ENCODE measurements at regions not wholly inside any gene's neighbourhood (a gene's known extent, or its start where the extent isn't known, plus 50 kb on each side); places are given as distances from the start of the nearest gene placed in this dataset.

DNA sequence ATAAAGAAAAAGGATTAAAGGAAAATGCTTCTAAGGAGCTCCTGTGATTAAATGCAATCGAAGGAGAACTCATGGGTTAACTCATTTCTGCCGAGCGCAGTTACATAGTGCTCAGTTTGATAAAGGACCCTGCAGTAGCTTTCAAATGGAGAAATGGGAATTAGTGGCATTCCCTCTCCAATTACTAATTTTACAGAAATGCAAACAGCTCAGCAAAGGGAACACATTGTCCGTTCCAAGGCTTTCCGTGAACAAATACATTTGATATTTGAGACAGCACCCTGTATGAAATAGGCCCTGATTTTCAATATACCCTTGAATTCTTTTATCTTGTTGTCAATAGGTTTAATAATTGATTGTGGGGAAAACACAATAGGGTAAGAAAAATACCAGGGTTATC, 375.9 kb upstream of the TSHZ2 start:
- Mint-ChIP-seq H3K4me1 (ENCODE audit: low read depth) (peaks cover 12% of the 10 kb centered on the region), H3K27ac (no peak overlapping the region), H3K9me3 (ENCODE audit: low read depth) (peaks cover 12% of the 10 kb centered on the region), H3K4me3 (ENCODE audit: low read depth) (no peak overlapping the region), H3K36me3 (ENCODE audit: insufficient read depth) (peaks cover 3% of the 10 kb centered on the region), H3K27me3 (peaks cover 6% of the 10 kb centered on the region)
- DNase-seq (ENCODE audit: low spot score, unreplicated experiment), result no peak
- TF ChIP-seq, protein P1, sequence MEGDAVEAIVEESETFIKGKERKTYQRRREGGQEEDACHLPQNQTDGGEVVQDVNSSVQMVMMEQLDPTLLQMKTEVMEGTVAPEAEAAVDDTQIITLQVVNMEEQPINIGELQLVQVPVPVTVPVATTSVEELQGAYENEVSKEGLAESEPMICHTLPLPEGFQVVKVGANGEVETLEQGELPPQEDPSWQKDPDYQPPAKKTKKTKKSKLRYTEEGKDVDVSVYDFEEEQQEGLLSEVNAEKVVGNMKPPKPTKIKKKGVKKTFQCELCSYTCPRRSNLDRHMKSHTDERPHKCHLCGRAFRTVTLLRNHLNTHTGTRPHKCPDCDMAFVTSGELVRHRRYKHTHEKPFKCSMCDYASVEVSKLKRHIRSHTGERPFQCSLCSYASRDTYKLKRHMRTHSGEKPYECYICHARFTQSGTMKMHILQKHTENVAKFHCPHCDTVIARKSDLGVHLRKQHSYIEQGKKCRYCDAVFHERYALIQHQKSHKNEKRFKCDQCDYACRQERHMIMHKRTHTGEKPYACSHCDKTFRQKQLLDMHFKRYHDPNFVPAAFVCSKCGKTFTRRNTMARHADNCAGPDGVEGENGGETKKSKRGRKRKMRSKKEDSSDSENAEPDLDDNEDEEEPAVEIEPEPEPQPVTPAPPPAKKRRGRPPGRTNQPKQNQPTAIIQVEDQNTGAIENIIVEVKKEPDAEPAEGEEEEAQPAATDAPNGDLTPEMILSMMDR (IDR thresholded peaks at IDR 0.05; ENCODE audit: unreplicated experiment), result no peak

DNA sequence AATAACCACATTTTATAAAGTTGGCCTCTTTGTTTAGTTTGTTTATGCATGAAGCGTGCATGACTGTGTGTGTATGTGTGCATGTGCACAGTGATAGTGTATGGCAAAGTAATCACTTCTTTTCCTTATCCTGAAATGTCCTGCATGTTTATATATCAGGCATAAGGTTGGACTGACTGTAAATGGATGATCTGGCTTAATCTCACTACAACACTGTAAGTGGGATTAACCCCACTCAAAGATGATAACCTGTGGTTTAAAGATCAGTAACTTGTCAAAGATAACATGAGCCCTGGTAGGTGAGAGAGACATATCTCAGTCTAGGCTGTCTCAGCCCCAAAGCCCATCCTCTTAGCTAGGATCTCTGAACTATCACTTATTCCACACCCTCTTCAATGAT, 376.6 kb upstream of the TSHZ2 start:
- Mint-ChIP-seq H3K27me3 (peaks cover 4% of the 10 kb centered on the region), H3K36me3 (ENCODE audit: insufficient read depth) (peaks cover under 1% of the 10 kb centered on the region), H3K4me3 (ENCODE audit: low read depth) (no peak overlapping the region), H3K27ac (no peak overlapping the region), H3K9me3 (ENCODE audit: low read depth) (peaks cover 9% of the 10 kb centered on the region), H3K4me1 (ENCODE audit: low read depth) (peaks cover 12% of the 10 kb centered on the region)
- no peak for DNase-seq (ENCODE audit: low spot score, unreplicated experiment)
- TF ChIP-seq, protein P1 (IDR thresholded peaks at IDR 0.05; ENCODE audit: unreplicated experiment), result no peak

DNA sequence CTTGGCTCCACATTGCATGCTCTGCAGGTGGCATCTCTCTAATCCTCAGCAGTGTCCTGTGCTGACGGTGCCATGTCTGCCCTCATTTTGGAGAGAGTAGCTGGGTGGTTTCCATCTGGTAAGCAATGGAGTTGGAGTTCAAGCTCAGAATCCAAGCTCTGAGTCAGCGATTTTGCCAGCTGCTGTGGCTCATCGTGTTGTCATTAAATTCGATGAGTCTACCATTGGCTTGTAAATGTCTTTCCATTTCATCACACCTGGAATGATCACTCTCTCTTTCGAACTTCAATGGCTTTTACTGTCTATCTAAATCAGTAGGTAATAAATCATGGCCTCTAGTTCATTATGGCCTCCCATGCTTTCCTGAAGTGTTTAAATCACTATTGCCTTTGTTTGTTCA, 378.5 kb upstream of the TSHZ2 start:
- Mint-ChIP-seq H3K9me3 (ENCODE audit: low read depth) (peaks cover 6% of the 10 kb centered on the region), H3K4me3 (ENCODE audit: low read depth) (no peak overlapping the region), H3K27ac (no peak overlapping the region), H3K4me1 (ENCODE audit: low read depth) (peaks cover 12% of the 10 kb centered on the region), H3K27me3 (peaks cover 6% of the 10 kb centered on the region), H3K36me3 (ENCODE audit: insufficient read depth) (no peaks in the 10 kb centered on the region)
- no peak for DNase-seq (ENCODE audit: low spot score, unreplicated experiment)
- TF ChIP-seq, protein P1 (IDR thresholded peaks at IDR 0.05; ENCODE audit: unreplicated experiment), result no peak

DNA sequence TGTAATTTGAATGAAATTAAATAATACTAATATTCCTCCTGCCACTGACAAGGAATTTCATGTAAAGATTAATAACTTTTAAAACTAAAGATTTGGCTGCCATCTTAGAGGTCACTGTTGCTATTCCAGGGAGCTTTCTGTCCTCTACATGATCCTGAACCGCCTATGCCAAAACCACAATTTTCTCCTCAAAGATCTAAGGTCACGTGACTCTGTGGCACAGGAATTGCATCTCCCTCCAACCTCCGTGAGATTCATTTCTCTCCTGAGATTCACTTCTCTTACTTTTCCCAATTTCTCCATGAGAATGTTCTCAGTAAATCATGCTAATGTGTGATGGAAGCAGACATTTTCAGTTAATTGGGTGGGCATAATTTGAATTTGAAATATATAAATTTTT, 379.6 kb upstream of the TSHZ2 start:
- Mint-ChIP-seq H3K27me3 (peaks cover 6% of the 10 kb centered on the region), H3K36me3 (ENCODE audit: insufficient read depth) (no peaks in the 10 kb centered on the region), H3K9me3 (ENCODE audit: low read depth) (peaks cover 6% of the 10 kb centered on the region)

DNA sequence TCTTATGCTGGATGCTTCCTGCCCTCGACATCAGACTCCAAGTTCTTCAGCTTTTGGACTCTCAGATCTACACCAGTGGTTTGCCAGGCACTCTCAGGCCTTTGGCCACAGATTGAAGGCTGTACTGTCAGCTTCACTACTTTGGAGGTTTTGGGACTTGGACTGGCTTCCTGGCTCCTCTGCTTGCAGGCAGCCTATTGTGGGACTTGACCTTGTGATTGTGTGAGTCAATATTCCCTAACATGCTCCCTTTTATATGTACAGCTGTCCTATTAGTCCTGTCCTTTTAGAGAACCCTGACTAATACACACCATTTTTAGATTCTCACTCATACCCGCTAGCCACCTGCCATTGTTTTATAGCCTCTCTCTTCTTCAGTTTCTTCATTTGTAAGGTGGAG, 382.1 kb upstream of the TSHZ2 start:
- Mint-ChIP-seq H3K9me3 (ENCODE audit: low read depth) (peaks cover 6% of the 10 kb centered on the region), H3K27ac (no peak overlapping the region), H3K27me3 (peaks cover 6% of the 10 kb centered on the region), H3K4me1 (ENCODE audit: low read depth) (no peaks in the 10 kb centered on the region), H3K4me3 (ENCODE audit: low read depth) (no peak overlapping the region), H3K36me3 (ENCODE audit: insufficient read depth) (no peaks in the 10 kb centered on the region)
- no peak for DNase-seq (ENCODE audit: low spot score, unreplicated experiment)
- TF ChIP-seq, protein P1 (IDR thresholded peaks at IDR 0.05; ENCODE audit: unreplicated experiment), result no peak

More for the DNA sequence above, 379.6 kb upstream of the TSHZ2 start:
- H3K4me1 Mint-ChIP-seq (ENCODE audit: low read depth), result peaks cover 12% of the 10 kb centered on the region
- H3K27ac Mint-ChIP-seq, result no peak overlapping the region
- no peak overlapping the region for H3K4me3 Mint-ChIP-seq (ENCODE audit: low read depth)
- DNase-seq (ENCODE audit: low spot score, unreplicated experiment), result no peak
- TF ChIP-seq, protein P1 (IDR thresholded peaks at IDR 0.05; ENCODE audit: unreplicated experiment), result no peak
